ENCODE measurements at regions not wholly inside any gene's neighbourhood (a gene's known extent, or its start where the extent isn't known, plus 50 kb on each side); places are given as distances from the start of the nearest gene placed in this dataset.

DNA sequence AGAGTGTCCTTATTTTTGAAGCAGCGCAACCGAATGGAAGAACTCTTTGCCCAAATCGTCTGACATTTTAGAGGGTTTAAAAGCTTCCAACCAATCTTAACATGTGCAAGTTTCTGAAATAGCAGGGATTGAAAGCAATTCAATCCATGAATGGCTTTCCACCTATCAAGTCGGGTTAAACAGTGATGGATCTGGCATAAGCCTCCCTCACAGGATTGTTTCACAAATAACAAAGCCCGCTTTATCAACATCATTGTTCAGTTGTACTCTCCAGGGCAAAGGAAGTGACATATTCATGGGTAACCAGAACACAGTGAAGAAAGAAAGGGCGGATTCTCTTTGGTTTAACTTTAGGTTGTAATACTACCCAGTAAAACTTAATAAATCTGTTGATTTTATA is 497.3 kb downstream of the MTRR start:
- Histone ChIP-seq H3K27me3 (no peaks in the 10 kb centered on the region), H3K36me3 (no peaks in the 10 kb centered on the region), H3K4me3 (no peak overlapping the region), H3K27ac (no peak overlapping the region), H3K4me1 (no peaks in the 10 kb centered on the region), H3K9me3 (no peaks in the 10 kb centered on the region)
- ATAC-seq (no peak), DNase-seq (no peak)
- intact Hi-C loops (cut with DNase I): no loop called here
- TF ChIP-seq, protein P1, sequence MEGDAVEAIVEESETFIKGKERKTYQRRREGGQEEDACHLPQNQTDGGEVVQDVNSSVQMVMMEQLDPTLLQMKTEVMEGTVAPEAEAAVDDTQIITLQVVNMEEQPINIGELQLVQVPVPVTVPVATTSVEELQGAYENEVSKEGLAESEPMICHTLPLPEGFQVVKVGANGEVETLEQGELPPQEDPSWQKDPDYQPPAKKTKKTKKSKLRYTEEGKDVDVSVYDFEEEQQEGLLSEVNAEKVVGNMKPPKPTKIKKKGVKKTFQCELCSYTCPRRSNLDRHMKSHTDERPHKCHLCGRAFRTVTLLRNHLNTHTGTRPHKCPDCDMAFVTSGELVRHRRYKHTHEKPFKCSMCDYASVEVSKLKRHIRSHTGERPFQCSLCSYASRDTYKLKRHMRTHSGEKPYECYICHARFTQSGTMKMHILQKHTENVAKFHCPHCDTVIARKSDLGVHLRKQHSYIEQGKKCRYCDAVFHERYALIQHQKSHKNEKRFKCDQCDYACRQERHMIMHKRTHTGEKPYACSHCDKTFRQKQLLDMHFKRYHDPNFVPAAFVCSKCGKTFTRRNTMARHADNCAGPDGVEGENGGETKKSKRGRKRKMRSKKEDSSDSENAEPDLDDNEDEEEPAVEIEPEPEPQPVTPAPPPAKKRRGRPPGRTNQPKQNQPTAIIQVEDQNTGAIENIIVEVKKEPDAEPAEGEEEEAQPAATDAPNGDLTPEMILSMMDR (IDR thresholded peaks at IDR 0.05): no peak

DNA sequence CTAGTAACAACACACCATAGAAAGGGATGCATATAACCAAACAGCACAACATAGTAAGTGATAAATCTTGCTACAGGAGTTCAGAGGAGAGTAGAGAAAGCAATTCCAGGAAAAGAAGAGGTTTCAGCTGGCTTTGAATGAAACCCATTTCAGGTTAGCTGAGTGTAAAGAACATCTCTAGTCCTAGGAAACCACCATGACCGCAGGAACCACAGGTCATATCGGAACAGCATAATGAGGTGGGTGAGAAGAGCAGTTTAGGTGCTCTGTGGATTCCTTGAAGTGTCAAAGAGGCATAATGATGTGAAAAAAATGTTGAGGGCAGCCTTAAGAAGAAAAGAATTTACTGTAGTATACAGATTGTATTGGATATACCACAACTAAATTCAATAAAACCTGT is 507.5 kb downstream of the MTRR start:
- Histone ChIP-seq H3K9me3 (no peaks in the 10 kb centered on the region), H3K27me3 (no peaks in the 10 kb centered on the region), H3K27ac (no peak overlapping the region), H3K36me3 (no peaks in the 10 kb centered on the region), H3K4me3 (no peak overlapping the region), H3K4me1 (no peaks in the 10 kb centered on the region)
- DNase-seq: no peak
- intact Hi-C loops (cut with DNase I): no loop called here
- ATAC-seq: no peak
- TF ChIP-seq, protein P1 (IDR thresholded peaks at IDR 0.05): no peak

DNA sequence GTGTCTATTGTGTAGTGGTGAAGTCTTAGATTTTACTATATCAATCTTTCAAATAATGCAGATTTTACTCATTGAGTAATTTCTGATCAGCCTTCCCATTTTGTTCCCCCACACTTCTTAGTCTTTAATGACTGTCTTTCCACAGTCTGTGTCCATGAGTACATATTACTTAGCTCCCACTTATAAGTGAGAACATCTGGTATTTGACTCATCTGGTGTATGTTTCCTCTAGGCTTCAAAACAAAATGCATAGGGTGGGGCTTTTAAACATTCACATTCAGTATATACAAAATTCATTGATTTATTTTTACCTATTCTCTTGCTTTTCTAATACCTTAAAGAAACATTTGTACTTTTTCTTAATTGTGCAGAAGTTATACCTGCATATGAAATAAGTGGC is 513.0 kb downstream of the MTRR start:
- no peaks in the 10 kb centered on the region for H3K36me3 ChIP-seq
- no peaks in the 10 kb centered on the region for H3K4me1 ChIP-seq
- DNase-seq (no peak), ATAC-seq (no peak)
- intact Hi-C loops (cut with DNase I): no loop called here
- no peaks in the 10 kb centered on the region for H3K9me3 ChIP-seq
- no peak overlapping the region for H3K4me3 ChIP-seq
- H3K27me3 ChIP-seq: no peaks in the 10 kb centered on the region
- TF ChIP-seq, protein P1 (IDR thresholded peaks at IDR 0.05): no peak
- H3K27ac ChIP-seq: no peak overlapping the region

DNA sequence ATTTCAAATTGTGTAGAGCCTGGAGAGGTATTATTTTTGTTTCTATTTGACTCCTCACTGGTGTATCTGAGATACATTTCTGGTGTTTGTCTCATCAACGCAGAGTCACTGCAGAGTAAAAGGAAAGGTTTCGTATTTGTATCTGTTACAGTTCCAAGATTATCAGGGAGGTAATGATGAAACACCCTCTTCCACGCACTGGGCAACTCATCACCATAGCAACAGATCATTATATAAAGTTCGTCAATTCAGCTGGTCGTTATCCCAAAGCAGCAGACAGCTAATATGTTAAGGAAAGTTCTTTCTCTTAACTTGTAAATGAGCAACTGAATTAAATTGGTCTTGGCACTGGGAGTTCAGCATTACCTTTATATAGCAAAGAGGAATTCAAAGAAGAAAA is 513.5 kb downstream of the MTRR start:
- DNase-seq: no peak
- Histone ChIP-seq H3K27me3 (no peaks in the 10 kb centered on the region), H3K9me3 (no peaks in the 10 kb centered on the region), H3K4me3 (no peak overlapping the region), H3K4me1 (no peaks in the 10 kb centered on the region), H3K36me3 (no peaks in the 10 kb centered on the region), H3K27ac (no peak overlapping the region)
- ATAC-seq: no peak
- intact Hi-C loops (cut with DNase I): no loop called here
- TF ChIP-seq, protein P1 (IDR thresholded peaks at IDR 0.05): no peak

DNA sequence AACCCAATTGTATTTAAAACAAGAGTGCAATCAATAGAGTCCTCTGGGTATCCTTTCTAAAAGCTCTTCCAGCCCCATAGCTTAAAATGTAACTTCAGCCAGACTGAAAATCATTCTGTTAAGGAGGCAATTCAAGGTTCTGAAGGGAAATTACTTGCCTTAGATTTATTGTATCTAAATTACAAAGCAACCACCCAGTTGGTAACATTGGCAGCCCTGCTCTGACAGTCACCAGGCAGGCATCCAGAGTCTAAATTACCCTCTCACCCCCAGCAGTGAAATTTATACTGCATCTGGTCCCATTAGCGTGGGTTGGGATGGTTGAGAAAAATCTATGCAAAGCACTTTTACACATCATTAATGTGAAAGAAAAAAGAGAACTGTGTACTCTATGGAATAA is 514.7 kb downstream of the MTRR start:
- H3K36me3 ChIP-seq: no peaks in the 10 kb centered on the region
- H3K27me3 ChIP-seq: no peaks in the 10 kb centered on the region
- DNase-seq (no peak), ATAC-seq (no peak)
- H3K4me3 ChIP-seq: no peak overlapping the region
- intact Hi-C loops (cut with DNase I): no loop called here
- H3K27ac ChIP-seq: no peak overlapping the region
- no peaks in the 10 kb centered on the region for H3K4me1 ChIP-seq
- H3K9me3 ChIP-seq: no peaks in the 10 kb centered on the region
- TF ChIP-seq, protein P1 (IDR thresholded peaks at IDR 0.05): no peak

DNA sequence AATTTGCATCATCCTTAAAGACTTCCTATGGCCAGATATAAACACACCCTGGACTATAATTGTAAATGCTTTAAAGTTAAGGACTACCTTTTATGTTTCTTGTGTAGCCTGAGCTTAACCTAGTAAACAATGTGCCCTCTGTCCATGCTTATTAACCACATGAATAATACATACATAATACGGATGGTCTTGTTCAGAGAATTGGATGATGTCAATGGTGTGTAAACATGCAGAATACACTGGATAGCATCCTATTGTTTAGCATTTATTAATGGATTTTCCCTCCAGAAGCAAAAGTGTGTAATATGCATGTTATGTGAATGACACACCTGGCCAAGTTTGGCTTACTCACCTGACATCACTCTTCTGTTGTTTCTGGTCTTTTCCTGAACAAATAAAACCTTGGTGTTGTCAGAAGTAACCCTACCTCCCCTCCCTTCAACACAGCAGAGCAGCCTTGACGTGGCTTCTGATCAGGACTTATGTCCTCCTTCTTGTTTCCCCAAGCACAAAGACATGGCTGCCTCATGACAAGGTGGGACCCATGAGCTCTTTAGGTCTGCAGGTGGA is 517.9 kb downstream of the MTRR start:
- intact Hi-C loops (cut with DNase I): no loop called here
- Histone ChIP-seq H3K9me3 (no peaks in the 10 kb centered on the region), H3K4me1 (no peaks in the 10 kb centered on the region), H3K36me3 (no peaks in the 10 kb centered on the region), H3K4me3 (no peak overlapping the region), H3K27ac (no peak overlapping the region), H3K27me3 (no peaks in the 10 kb centered on the region)
- no peak for DNase-seq
- TF ChIP-seq, protein P1 (IDR thresholded peaks at IDR 0.05): no peak
- ATAC-seq: no peak
